ENCODE measurements at regions not wholly inside any gene's neighbourhood (a gene's known extent, or its start where the extent isn't known, plus 50 kb on each side); places are given as distances from the start of the nearest gene placed in this dataset.

- Histone ChIP-seq H3K36me3 (ENCODE audit: control insufficient read depth in 4 of 4, insufficient read depth in 3 of 4, low read depth in 1 of 4, low read length in 3 of 4) (no peaks in the 10 kb centered on the region), H3K9ac (ENCODE audit: low read depth in 1 of 2, low read length in 2 of 2) (no peak overlapping the region), H3K9me3 (ENCODE audit: control insufficient read depth in 4 of 4, low read length in 3 of 4) (no peaks in the 10 kb centered on the region), H3K4me3 (ENCODE audit: low read depth in 1 of 3, low read length in 3 of 3) (no peak overlapping the region), H3K4me1 (ENCODE audit: control insufficient read depth in 4 of 4, insufficient read depth in 4 of 4, low read length in 3 of 4) (no peaks in the 10 kb centered on the region), H3K27me3 (ENCODE audit: control insufficient read depth in 4 of 4, insufficient read depth in 4 of 4, low read length in 3 of 4) (no peaks in the 10 kb centered on the region), H3K27ac (ENCODE audit: low read depth in 1 of 2, low read length in 2 of 2) (no peak overlapping the region)
- TF ChIP-seq ZBTB33 (IDR thresholded peaks at IDR 0.05), result no peak
- TF ChIP-seq HNF4G (IDR thresholded peaks at IDR 0.05), result no peak
- no peak for TF ChIP-seq CTCF (IDR thresholded peaks at IDR 0.05; ENCODE audit: low read depth, low read length, missing input control)
- no peak for TF ChIP-seq YY1 (IDR thresholded peaks at IDR 0.05)
- TF ChIP-seq RXRA (IDR thresholded peaks at IDR 0.05), result no peak
- no peak for TF ChIP-seq MAX (IDR thresholded peaks at IDR 0.05)
- 86% methylated on average over 3 of the region's 3 CpGs for WGBS
- DNase-seq (ENCODE audit: low spot score), result no peak
Measured at GRCh38 chr7:85407391-85407790, 220.5 kb upstream of the SEMA3D start.

GRCh38 chr7:85405016-85405902 is 218.4 kb upstream of the SEMA3D start:
- no peak overlapping the region for H3K27ac ChIP-seq (ENCODE audit: low read depth in 1 of 2, low read length in 2 of 2)
- no peak overlapping the region for H3K9ac ChIP-seq (ENCODE audit: low read depth in 1 of 2, low read length in 2 of 2)
- no peaks in the 10 kb centered on the region for H3K9me3 ChIP-seq (ENCODE audit: control insufficient read depth in 4 of 4, low read length in 3 of 4)
- no peaks in the 10 kb centered on the region for H3K27me3 ChIP-seq (ENCODE audit: control insufficient read depth in 4 of 4, insufficient read depth in 4 of 4, low read length in 3 of 4)
- H3K4me1 ChIP-seq (ENCODE audit: control insufficient read depth in 4 of 4, insufficient read depth in 4 of 4, low read length in 3 of 4), result no peaks in the 10 kb centered on the region
- no peak overlapping the region for H3K4me3 ChIP-seq (ENCODE audit: low read depth in 1 of 3, low read length in 3 of 3)
- 77% methylated on average over 2 of the region's 2 CpGs for WGBS
- H3K36me3 ChIP-seq (ENCODE audit: control insufficient read depth in 4 of 4, insufficient read depth in 3 of 4, low read depth in 1 of 4, low read length in 3 of 4), result no peaks in the 10 kb centered on the region
- no peak for TF ChIP-seq YY1 (IDR thresholded peaks at IDR 0.05)
- TF ChIP-seq FOXA2 (IDR thresholded peaks at IDR 0.05), result no peak
- TF ChIP-seq FOXA1 (IDR thresholded peaks at IDR 0.05), result no peak
- TF ChIP-seq ZBTB33 (IDR thresholded peaks at IDR 0.05), result no peak
- no peak for TF ChIP-seq HNF4G (IDR thresholded peaks at IDR 0.05)
- TF ChIP-seq RXRA (IDR thresholded peaks at IDR 0.05), result no peak
- no peak for TF ChIP-seq ATF3 (IDR thresholded peaks at IDR 0.05)
- TF ChIP-seq JUND (IDR thresholded peaks at IDR 0.05), result no peak
- no peak for TF ChIP-seq HNF4A (conservative IDR thresholded peaks at IDR 0.05)
- TF ChIP-seq MAX (IDR thresholded peaks at IDR 0.05), result no peak
- TF ChIP-seq NR2F2 (IDR thresholded peaks at IDR 0.05), result no peak
- TF ChIP-seq TAF1 (conservative IDR thresholded peaks at IDR 0.05), result no peak
- no peak for TF ChIP-seq REST (IDR thresholded peaks at IDR 0.05)
- TF ChIP-seq EGR1 (IDR thresholded peaks at IDR 0.05; ENCODE audit: low read depth in 2 of 2), result no peak
- TF ChIP-seq SP1 (IDR thresholded peaks at IDR 0.05), result no peak
- TF ChIP-seq GABPA (IDR thresholded peaks at IDR 0.05 in 1 of 2, conservative IDR thresholded peaks at IDR 0.05 in 1 of 2), result no peak
- no peak for TF ChIP-seq CTCF (IDR thresholded peaks at IDR 0.05; ENCODE audit: low read depth, low read length, missing input control)
- no peak for TF ChIP-seq RAD21 (IDR thresholded peaks at IDR 0.05)
- DNase-seq (ENCODE audit: low spot score), result no peak

Data from liver (tissue), 8 donors.